Fibroblast of villous mesenchyme (primary cell): ENCODE measurements at regions not wholly inside any gene's neighbourhood (a gene's known extent, or its start where the extent isn't known, plus 50 kb on each side); places are given as distances from the start of the nearest gene placed in this dataset.
A peak's percentile ranks its signal among the peaks of the same experiment; 100 is the strongest.

Experiments
- DNase-seq: peaks from one replicate; pipeline ENCODE4 v3.0.0-alpha.2; 2010; ENCODE audit warnings: low read depth
- H3K4me3 ChIP-seq: 2 replicates; pipeline ENCODE4 v1.5.1; 2011; ENCODE audit warnings: low read depth, mild to moderate bottlenecking, low read length
- CTCF ChIP-seq: IDR thresholded peaks from 2 replicates; pipeline ENCODE4 v1.5.1; 2012; ENCODE audit warnings: low read depth, mild to moderate bottlenecking, low read length; ENCODE audit not compliant: insufficient read depth

- DNase-seq, result no peak
- no peak overlapping the region for H3K4me3 ChIP-seq
Observed at GRCh38 chr2:7673853-7674252, 756.6 kb downstream of the RNF144A start.

GRCh38 chr2:7674606-7675005 lies 757.4 kb downstream of the RNF144A start:
- TF ChIP-seq CTCF, result no peak
- no peak overlapping the region for H3K4me3 ChIP-seq
- DNase-seq, result no peak

More at GRCh38 chr2:7673853-7674252, 756.6 kb downstream of the RNF144A start:
- no peak for TF ChIP-seq CTCF

- TF ChIP-seq CTCF, result no peak
- H3K4me3 ChIP-seq, result no peak overlapping the region
- DNase-seq, result no peak
Observed at GRCh38 chr2:7676714-7677113, 759.5 kb downstream of the RNF144A start.

- no peak for DNase-seq
- no peak overlapping the region for H3K4me3 ChIP-seq
- no peak for TF ChIP-seq CTCF
Observed at GRCh38 chr2:7681881-7682461, 764.8 kb downstream of the RNF144A start.

GRCh38 chr2:7683196-7683595 lies 766.0 kb downstream of the RNF144A start:
- no peak overlapping the region for H3K4me3 ChIP-seq
- TF ChIP-seq CTCF, result no peak
- no peak for DNase-seq

GRCh38 chr2:7683708-7684107 lies 766.5 kb downstream of the RNF144A start:
- no peak for TF ChIP-seq CTCF
- H3K4me3 ChIP-seq, result no peak overlapping the region
- DNase-seq, result peak; percentile 5

GRCh38 chr2:7685342-7686015 lies 768.3 kb downstream of the RNF144A start:
- DNase-seq, result peak; percentile 52
- TF ChIP-seq CTCF, result no peak

More at GRCh38 chr2:7685342-7686015, 768.3 kb downstream of the RNF144A start:
- H3K4me3 ChIP-seq, result no peak overlapping the region
